ENCODE measurements at regions not wholly inside any gene's neighbourhood (a gene's known extent, or its start where the extent isn't known, plus 50 kb on each side); places are given as distances from the start of the nearest gene placed in this dataset.

DNA sequence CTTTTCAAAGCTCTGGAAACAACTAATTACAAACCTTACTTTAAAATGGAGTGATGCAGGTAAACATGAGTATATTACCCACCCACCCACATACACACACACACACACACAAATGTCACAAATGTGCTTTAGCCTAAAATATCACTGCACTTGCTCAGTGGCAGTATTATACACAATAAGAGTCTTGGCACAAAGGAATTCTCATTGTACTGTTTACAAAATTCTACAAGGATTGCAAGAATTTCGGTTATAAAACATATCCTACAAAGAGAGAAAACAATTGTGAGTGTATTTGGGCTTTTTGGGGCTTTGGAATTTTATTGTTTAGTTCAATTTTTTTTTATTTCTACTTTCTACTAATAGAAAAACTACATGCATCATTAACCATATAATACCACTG lies 113.2 kb upstream of the BEND6 start:
- in situ Hi-C loops (cut with HindIII; ENCODE audit: extremely low pct_ligation_motif_present, low pct_unique_long_range_greater_than_20kb): loop anchor here (10.0 kb wide), 1 partner anchor 207 kb away; no protein-coding TSS in a partner anchor
- no TSS peak for BruUV-seq (replicated peaks)
- POLR2A ChIA-PET: no interaction called here
- ATAC-seq (no peak), DNase-seq (ENCODE audit: low spot score) (no peak), FAIRE-seq (no peak)
- TF ChIP-seq AGO2 (optimal IDR thresholded peaks at IDR 0.05; ENCODE audit: low read depth, low read length): no peak
- TF ChIP-seq CTCF (CRISPR knock-in tag; IDR thresholded peaks at IDR 0.05): no peak
- TF ChIP-seq ZMYM4 (CRISPR knock-in tag; IDR thresholded peaks at IDR 0.05): no peak
- TF ChIP-seq RERE (CRISPR knock-in tag; IDR thresholded peaks at IDR 0.05; ENCODE audit: low read depth): no peak
- TF ChIP-seq ZNF768 (CRISPR knock-in tag; IDR thresholded peaks at IDR 0.05): no peak
- TF ChIP-seq SMAD1 (CRISPR knock-in tag; IDR thresholded peaks at IDR 0.05; ENCODE audit: borderline replicate concordance, low read depth): no peak
- TF ChIP-seq, protein P1, sequence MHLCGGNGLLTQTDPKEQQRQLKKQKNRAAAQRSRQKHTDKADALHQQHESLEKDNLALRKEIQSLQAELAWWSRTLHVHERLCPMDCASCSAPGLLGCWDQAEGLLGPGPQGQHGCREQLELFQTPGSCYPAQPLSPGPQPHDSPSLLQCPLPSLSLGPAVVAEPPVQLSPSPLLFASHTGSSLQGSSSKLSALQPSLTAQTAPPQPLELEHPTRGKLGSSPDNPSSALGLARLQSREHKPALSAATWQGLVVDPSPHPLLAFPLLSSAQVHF (CRISPR knock-in tag; IDR thresholded peaks at IDR 0.05): no peak
- TF ChIP-seq IRX3 (CRISPR knock-in tag; IDR thresholded peaks at IDR 0.05; ENCODE audit: borderline replicate concordance, low read depth): no peak
- TF ChIP-seq ZNF704 (CRISPR knock-in tag; IDR thresholded peaks at IDR 0.05; ENCODE audit: borderline replicate concordance): no peak
- no peak for TF ChIP-seq ZNF558 (CRISPR knock-in tag; IDR thresholded peaks at IDR 0.05; ENCODE audit: borderline replicate concordance)
- TF ChIP-seq, protein P2, sequence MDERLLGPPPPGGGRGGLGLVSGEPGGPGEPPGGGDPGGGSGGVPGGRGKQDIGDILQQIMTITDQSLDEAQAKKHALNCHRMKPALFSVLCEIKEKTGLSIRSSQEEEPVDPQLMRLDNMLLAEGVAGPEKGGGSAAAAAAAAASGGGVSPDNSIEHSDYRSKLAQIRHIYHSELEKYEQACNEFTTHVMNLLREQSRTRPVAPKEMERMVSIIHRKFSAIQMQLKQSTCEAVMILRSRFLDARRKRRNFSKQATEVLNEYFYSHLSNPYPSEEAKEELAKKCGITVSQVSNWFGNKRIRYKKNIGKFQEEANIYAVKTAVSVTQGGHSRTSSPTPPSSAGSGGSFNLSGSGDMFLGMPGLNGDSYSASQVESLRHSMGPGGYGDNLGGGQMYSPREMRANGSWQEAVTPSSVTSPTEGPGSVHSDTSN (CRISPR knock-in tag; IDR thresholded peaks at IDR 0.05): no peak
- no peak for TF ChIP-seq ZNF83 (CRISPR knock-in tag; IDR thresholded peaks at IDR 0.05; ENCODE audit: borderline replicate concordance)
- no peak for TF ChIP-seq ZNF75D (CRISPR knock-in tag; IDR thresholded peaks at IDR 0.05; ENCODE audit: borderline replicate concordance)
- Histone ChIP-seq H3K27me3 (ENCODE audit: control insufficient read depth in 1 of 2, insufficient read depth in 2 of 2, low read length in 2 of 2) (peaks cover 3 to 7% of the 10 kb centered on the region in 2 experiments; a peak in 3 of 5 replicates), H3K27ac (ENCODE audit: extremely low read length, insufficient read depth, low read length) (no peak overlapping the region), H2AFZ (ENCODE audit: low read length) (no peak overlapping the region), H3K4me3 (replicated peaks in 1 of 3; ENCODE audit: insufficient read depth in 1 of 3, low read depth in 2 of 3, low read length in 3 of 3) (no peak overlapping the region), H3K9me3 (ENCODE audit: low read length) (no peaks in the 10 kb centered on the region), H3K79me2 (ENCODE audit: insufficient read depth, low read length) (no peaks in the 10 kb centered on the region), H3K36me3 (replicated peaks in 1 of 2; ENCODE audit: control insufficient read depth in 1 of 2, insufficient read depth in 2 of 2, low read length in 2 of 2) (no peaks in the 10 kb centered on the region), H3K9ac (ENCODE audit: insufficient read depth, low read depth, low read length) (no peak overlapping the region), H3K4me2 (ENCODE audit: low read depth, low read length) (no peak overlapping the region), H3K4me1 (ENCODE audit: insufficient read depth, low read length) (peaks cover 8% of the 10 kb centered on the region), H4K20me1 (ENCODE audit: insufficient read depth, low read length) (no peaks in the 10 kb centered on the region)
- intact Hi-C loops (cut with micrococcal nuclease; ENCODE audit: unreplicated experiment): loop anchor here (5.0 kb wide), 2 partner anchors 74 to 219 kb away; no protein-coding TSS in a partner anchor
- CTCF ChIA-PET (ENCODE audit: low intra/inter-chr PET ratio, low total read pairs): no interaction called here
- WGBS (ENCODE audit: low lambda C conversion rate): 11% methylated on average over 1 of the region's 1 CpG

Measured in HepG2 (cell line).